SK-N-SH (cell line): ENCODE measurements at regions not wholly inside any gene's neighbourhood (a gene's known extent, or its start where the extent isn't known, plus 50 kb on each side); places are given as distances from the start of the nearest gene placed in this dataset.
"Not testable (repeated sequence)": the region's sequence is repeated elsewhere in the genome, so short reads cannot be mapped to it uniquely, and the experiment has no call there.

ENCODE experiments used
- CTCF ChIA-PET: fragments of 300-600, 350-600 bp; formaldehyde crosslinking; extraction: SDS; loops from one replicate; lab custom pipeline; 2021; lab: Yijun Ruan, JAX
- POLR2A ChIA-PET: fragments of 350-600 bp; sonication (Branson Sonifier 250); formaldehyde crosslinking; extraction: SDS; loops from one replicate; lab custom pipeline; 2020; ENCODE audit warnings: antibody characterized with exemption, inconsistent platforms; lab: Yijun Ruan, JAX
- DNase-seq: peaks from one replicate; pipeline ENCODE4 v3.0.0; 2012
- H2AFZ ChIP-seq: fragments of 200-600 bp; sonication (generic); 2 replicates; pipeline ENCODE4 v1.8.1; 2016; ENCODE audit warnings: antibody characterized with exemption, mild to moderate bottlenecking, low read depth
- H3F3A ChIP-seq: fragments of 200-600 bp; sonication (generic); replicated peaks from 2 replicates; pipeline ENCODE3; 2016; ENCODE audit warnings: antibody characterized with exemption, mild to moderate bottlenecking; ENCODE audit not compliant: insufficient read depth
- H3K27ac ChIP-seq, 2 experiments: fragments of 200-500 bp in 1 of 2; fragments of 200-600 bp in 1 of 2; sonication (Bioruptor generic) in 1 of 2; sonication (generic), shearing (Covaris generic) in 1 of 2; 2 replicates each; pipeline versions ENCODE4 v1.5.1 to v1.6.1; 2014 to 2016; ENCODE audit warnings: low read depth in 2 of 2, inconsistent platforms in 1 of 2, low read length in 1 of 2, mild to moderate bottlenecking in 1 of 2, mixed read lengths in 1 of 2
- H3K27me3 ChIP-seq: fragments of 200-600 bp; sonication (generic), shearing (Covaris generic); 2 replicates; pipeline ENCODE4 v1.6.1; 2016; ENCODE audit warnings: mixed run types; ENCODE audit not compliant: insufficient read depth
- H3K36me3 ChIP-seq, 2 experiments: fragments of 200-500 bp in 1 of 2; fragments of 200-600 bp in 1 of 2; sonication (Bioruptor generic) in 1 of 2; sonication (generic) in 1 of 2; replicated peaks in 1 of 2; 2 replicates each; pipeline versions ENCODE3 to v1.5.1; 2014 to 2016; ENCODE audit warnings: low read length in 1 of 2, mild to moderate bottlenecking in 1 of 2; ENCODE audit not compliant: insufficient read depth in 2 of 2, control insufficient read depth in 1 of 2
- H3K4me1 ChIP-seq, 2 experiments: fragments of 200-500 bp in 1 of 2; fragments of 200-600 bp in 1 of 2; sonication (Bioruptor generic) in 1 of 2; sonication (generic), shearing (Covaris generic) in 1 of 2; 2 replicates each; pipeline versions ENCODE4 v1.5.1 to v1.6.1; 2014 to 2016; ENCODE audit warnings: low read depth in 1 of 2, low read length in 1 of 2, mixed run types in 1 of 2; ENCODE audit not compliant: insufficient read depth in 2 of 2, control insufficient read depth in 1 of 2
- H3K4me2 ChIP-seq: fragments of 200-600 bp; sonication (generic), shearing (Covaris generic); 2 replicates; pipeline ENCODE4 v1.6.1; 2017; ENCODE audit warnings: mixed run types
- H3K4me3 ChIP-seq, 2 experiments: fragments of 200-500 bp in 1 of 2; fragments of 200-600 bp in 1 of 2; sonication (Bioruptor generic) in 1 of 2; sonication (generic), shearing (Covaris generic) in 1 of 2; 2 replicates each; pipeline versions ENCODE4 v1.5.1 to v1.8.1; 2014 to 2016; ENCODE audit warnings: low read depth in 2 of 2, inconsistent platforms in 1 of 2, low read length in 1 of 2, mild to moderate bottlenecking in 1 of 2, mixed read lengths in 1 of 2, moderate library complexity in 1 of 2
- H3K79me2 ChIP-seq: fragments of 200-600 bp; sonication (generic); 2 replicates; pipeline ENCODE4 v1.8.1; 2017; ENCODE audit warnings: mild to moderate bottlenecking; ENCODE audit not compliant: insufficient read depth
- H3K9ac ChIP-seq: fragments of 200-600 bp; sonication (generic); 2 replicates; pipeline ENCODE4 v1.6.1; 2017; ENCODE audit warnings: mixed run types
- H3K9me2 ChIP-seq: fragments of 200-600 bp; sonication (generic); 2 replicates; pipeline ENCODE4 v1.6.1; 2017; ENCODE audit warnings: mixed run types
- H3K9me3 ChIP-seq: fragments of 200-600 bp; sonication (generic); 2 replicates; pipeline ENCODE4 v1.6.1; 2017; ENCODE audit warnings: mixed run types, mild to moderate bottlenecking, moderate library complexity
- H4K20me1 ChIP-seq: fragments of 200-600 bp; sonication (generic); 2 replicates; pipeline ENCODE4 v1.6.1; 2017; ENCODE audit warnings: mild to moderate bottlenecking, mixed run types; ENCODE audit not compliant: insufficient read depth
- CTCF ChIP-seq: fragments of 200-600 bp; sonication (generic); IDR thresholded peaks from 2 replicates; pipeline ENCODE4 v1.6.1; 2017; ENCODE audit warnings: antibody characterized with exemption, mild to moderate bottlenecking, moderate library complexity
- EP300 ChIP-seq, 2 experiments: IDR thresholded peaks; 2 replicates each; pipeline versions ENCODE4 v1.4.0 to v1.6.1; 2012; ENCODE audit warnings: borderline replicate concordance in 1 of 2, low read depth in 1 of 2, low read length in 1 of 2
- FOSL2 ChIP-seq: IDR thresholded peaks from 2 replicates; pipeline ENCODE4 v1.4.0; 2012; ENCODE audit warnings: low read depth, mild to moderate bottlenecking, moderate library complexity, borderline replicate concordance
- FOXJ3 ChIP-seq: sonication (generic); formaldehyde crosslinking; IDR thresholded peaks from 2 replicates; pipeline ENCODE4 v1.5.1; 2020; ENCODE audit warnings: mild to moderate bottlenecking, missing genetic modification reagents
- GABPA ChIP-seq: IDR thresholded peaks from 2 replicates; pipeline ENCODE4 v1.4.0; 2012; ENCODE audit warnings: low read depth, mild to moderate bottlenecking
- GATA2 ChIP-seq: sonication (generic); formaldehyde crosslinking; IDR thresholded peaks from 2 replicates; pipeline ENCODE4 v1.5.0; 2020; ENCODE audit warnings: mild to moderate bottlenecking, missing genetic modification reagents
- MAX ChIP-seq: IDR thresholded peaks from 2 replicates; pipeline ENCODE4 v1.4.0; 2012; ENCODE audit warnings: low read depth
- MXI1 ChIP-seq: IDR thresholded peaks from 2 replicates; pipeline ENCODE4 v1.6.1; 2012; ENCODE audit warnings: mild to moderate bottlenecking, low read depth, low read length, improper control_type of control experiment
- RAD21 ChIP-seq: IDR thresholded peaks from 2 replicates; pipeline ENCODE4 v1.6.1; 2012; ENCODE audit warnings: mild to moderate bottlenecking, low read length
- RFX5 ChIP-seq: IDR thresholded peaks from 2 replicates; pipeline ENCODE4 v1.6.1; 2012; ENCODE audit warnings: mild to moderate bottlenecking, improper control_type of control experiment, low read length
- USF2 ChIP-seq: fragments of 150-350 bp; IDR thresholded peaks from 2 replicates; pipeline ENCODE4 v1.6.1; 2017; ENCODE audit warnings: antibody characterized with exemption, low read length, low read depth, borderline replicate concordance
- WGBS: methylation state at CpG from one replicate; pipeline ENCODE4 v1.1.6; 2017; ENCODE audit warnings: low lambda C conversion rate; 5-methylcytosine and 5-hydroxymethylcytosine counted together

GRCh38 chr2:147420517-147420916 is 424.3 kb upstream of the ACVR2A start (continued):
- no peak for TF ChIP-seq MAX
- no peak for TF ChIP-seq GABPA
- no peak for TF ChIP-seq FOXJ3 (CRISPR knock-in tag)
- no peak for TF ChIP-seq USF2
- TF ChIP-seq RFX5: no peak

GRCh38 chr2:147416099-147416498 is 428.7 kb upstream of the ACVR2A start:
- no peak overlapping the region for H3K4me2 ChIP-seq
- no peak overlapping the region for H3K9ac ChIP-seq
- DNase-seq: no peak
- ChIA-PET POLR2A (no interaction called here), CTCF (interaction anchor here (1.0 kb wide), 1 partner anchor 11 kb away, joined by 3 read pairs; no protein-coding TSS in a partner anchor)
- no peaks in the 10 kb centered on the region for H4K20me1 ChIP-seq
- H3K36me3 ChIP-seq: no peaks in the 10 kb centered on the region
- no peaks in the 10 kb centered on the region for H3K4me1 ChIP-seq
- no peaks in the 10 kb centered on the region for H3K27me3 ChIP-seq
- H2AFZ ChIP-seq: no peak overlapping the region
- no peaks in the 10 kb centered on the region for H3K9me2 ChIP-seq
- no peak overlapping the region for H3K4me3 ChIP-seq
- WGBS: 16% methylated on average over 4 of the region's 4 CpGs
- H3K79me2 ChIP-seq: no peaks in the 10 kb centered on the region
- no peaks in the 10 kb centered on the region for H3K9me3 ChIP-seq
- no peak for TF ChIP-seq EP300 (IDR thresholded peaks at IDR 0.05; ENCODE audit: borderline replicate concordance in 1 of 2, low read depth in 1 of 2, low read length in 1 of 2)
- TF ChIP-seq FOSL2: no peak
- no peaks in the 10 kb centered on the region for H3F3A ChIP-seq
- no peak overlapping the region for H3K27ac ChIP-seq

- DNase-seq, H3K4me3 ChIP-seq, H3K36me3 ChIP-seq, H3K27me3 ChIP-seq, H3K4me1 ChIP-seq, H3K79me2 ChIP-seq, H3K27ac ChIP-seq, H3K9me2 ChIP-seq, H3K9ac ChIP-seq, POLR2A ChIA-PET, CTCF ChIA-PET, H3K4me2 ChIP-seq, H2AFZ ChIP-seq, H3K9me3 ChIP-seq, H4K20me1 ChIP-seq, H3F3A ChIP-seq: not testable (repeated sequence)
- 0% methylated on average over 1 of the region's 1 CpG for WGBS
Measured at GRCh38 chr2:147414656-147415055, 430.2 kb upstream of the ACVR2A start.

GRCh38 chr2:147408357-147408756 is 436.5 kb upstream of the ACVR2A start:
- CTCF ChIA-PET: no interaction called here

More at GRCh38 chr2:147408357-147408756, 436.5 kb upstream of the ACVR2A start:
- Histone ChIP-seq H3K36me3 (no peaks in the 10 kb centered on the region), H4K20me1 (no peaks in the 10 kb centered on the region), H3K27ac (no peak overlapping the region), H3K4me3 (no peak overlapping the region), H3K4me2 (no peak overlapping the region), H3K4me1 (no peaks in the 10 kb centered on the region), H2AFZ (no peak overlapping the region), H3K9ac (no peak overlapping the region), H3F3A (no peaks in the 10 kb centered on the region), H3K9me3 (no peaks in the 10 kb centered on the region), H3K9me2 (no peaks in the 10 kb centered on the region), H3K27me3 (no peaks in the 10 kb centered on the region), H3K79me2 (no peaks in the 10 kb centered on the region)
- no peak for TF ChIP-seq RAD21
- no peak for TF ChIP-seq CTCF
- TF ChIP-seq MXI1: no peak
- TF ChIP-seq MAX: no peak
- no peak for TF ChIP-seq GATA2 (CRISPR knock-in tag)
- POLR2A ChIA-PET: no interaction called here
- 5% methylated on average over 2 of the region's 2 CpGs for WGBS
- no peak for DNase-seq
